Stimulated activated naive CD8-positive, alpha-beta T cell treated with anti-CD3 and anti-CD28 coated beads, Interleukin-15, amount 100 ng/mL, for 72 hours (primary cell): ENCODE measurements at regions not wholly inside any gene's neighbourhood (a gene's known extent, or its start where the extent isn't known, plus 50 kb on each side); places are given as distances from the start of the nearest gene placed in this dataset.
A peak's percentile ranks its signal among the peaks of the same experiment; 100 is the strongest.

ENCODE experiments used
- ATAC-seq: fragments of 150-1000 bp; cut with Tn5 transposase; 2 replicates; pipeline ENCODE4 v1.10.0; 2021; ENCODE audit warnings: mild to moderate bottlenecking, moderate library complexity
- DNase-seq, 2 donors: peaks; one replicate each; pipeline ENCODE4 v3.0.0; 2021 to 2022
- H3K27ac Mint-ChIP-seq, 2 donors: one replicate each; pipeline ENCODE4 v1.8.0; 2022; ENCODE audit warnings: mild to moderate bottlenecking in 2 of 2, mixed read lengths in 2 of 2, moderate library complexity in 2 of 2
- H3K27me3 Mint-ChIP-seq: one replicate; pipeline ENCODE4 v1.8.0; 2022; ENCODE audit warnings: mixed read lengths
- H3K4me1 Mint-ChIP-seq: one replicate; pipeline ENCODE4 v1.8.0; 2022; ENCODE audit warnings: mild to moderate bottlenecking, mixed read lengths
- H3K4me3 Mint-ChIP-seq, 2 donors: one replicate each; pipeline ENCODE4 v1.8.0; 2022; ENCODE audit warnings: mild to moderate bottlenecking in 2 of 2, mixed read lengths in 2 of 2, moderate library complexity in 1 of 2
- H3K9me3 Mint-ChIP-seq, 2 donors: one replicate each; pipeline ENCODE4 v1.8.0; 2022; ENCODE audit warnings: mixed read lengths in 2 of 2

DNA sequence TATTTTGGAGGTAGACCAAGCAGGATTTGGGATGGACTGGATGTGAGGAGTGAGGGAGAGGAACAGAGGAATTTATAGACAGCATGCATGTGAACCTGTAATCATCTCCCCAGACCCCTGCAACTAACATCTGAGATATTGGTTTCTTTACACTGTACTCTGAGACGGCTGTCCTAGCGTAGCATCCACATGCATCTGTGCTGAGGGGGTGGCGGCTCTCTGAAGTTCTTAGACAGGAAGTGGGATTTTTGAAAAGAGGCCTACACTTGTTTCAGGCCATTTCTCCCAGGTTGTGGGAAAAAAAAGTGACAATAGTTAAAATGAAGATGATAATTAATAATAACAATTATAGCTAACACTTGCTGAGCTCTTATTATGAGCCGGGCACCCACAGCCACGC is 150.2 kb upstream of the GATA6 start:
- peaks cover under 1% of the 10 kb centered on the region in 2 donors for H3K9me3 Mint-ChIP-seq
- no peak for ATAC-seq
- H3K27me3 Mint-ChIP-seq, result no peaks in the 10 kb centered on the region
- H3K4me1 Mint-ChIP-seq, result no peaks in the 10 kb centered on the region
- no peak for DNase-seq
- no peak overlapping the region for H3K4me3 Mint-ChIP-seq
- H3K27ac Mint-ChIP-seq, result no peak overlapping the region

DNA sequence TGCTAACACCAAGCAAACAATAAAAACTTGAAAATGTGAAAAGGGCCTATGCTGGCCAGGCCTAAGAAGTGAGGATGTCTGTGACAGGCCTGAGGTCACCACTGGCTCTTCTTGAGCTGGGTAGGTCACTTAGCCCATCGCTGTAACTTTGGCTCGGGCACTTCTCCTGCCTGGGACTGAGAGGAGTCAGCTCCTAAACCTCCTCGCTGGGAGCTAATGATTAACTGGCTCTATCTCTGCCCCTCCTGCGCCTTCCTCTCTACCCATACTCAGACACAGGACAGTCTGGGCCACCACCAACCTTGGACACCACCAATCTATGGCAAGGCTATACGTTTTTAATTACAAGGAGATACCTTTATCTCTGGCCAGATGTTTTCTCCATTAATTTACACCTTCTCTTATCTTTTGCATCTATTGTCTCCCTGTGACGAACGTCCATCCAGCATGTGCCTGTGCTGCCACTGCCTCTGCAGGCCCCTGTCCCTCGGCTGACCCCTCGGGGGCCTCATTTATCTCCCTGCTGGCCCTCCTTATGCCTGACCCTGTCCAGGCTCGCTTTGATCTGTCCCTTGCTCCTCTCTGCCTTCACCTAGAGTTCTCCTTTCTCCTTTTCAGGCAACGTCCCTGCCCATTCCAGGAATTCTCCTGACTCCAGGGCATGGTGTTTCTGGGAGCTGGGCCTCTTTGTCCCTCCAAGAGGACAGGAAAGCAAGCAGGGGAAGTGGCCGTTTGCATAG is 149.1 kb upstream of the GATA6 start:
- DNase-seq, result no peak
- H3K4me3 Mint-ChIP-seq, result no peak overlapping the region
- no peaks in the 10 kb centered on the region for H3K27me3 Mint-ChIP-seq
- peak overlapping the region in 1 of 2 donors; percentile 71 for H3K27ac Mint-ChIP-seq
- H3K4me1 Mint-ChIP-seq, result no peaks in the 10 kb centered on the region
- no peaks in the 10 kb centered on the region for H3K9me3 Mint-ChIP-seq
- no peak for ATAC-seq

DNA sequence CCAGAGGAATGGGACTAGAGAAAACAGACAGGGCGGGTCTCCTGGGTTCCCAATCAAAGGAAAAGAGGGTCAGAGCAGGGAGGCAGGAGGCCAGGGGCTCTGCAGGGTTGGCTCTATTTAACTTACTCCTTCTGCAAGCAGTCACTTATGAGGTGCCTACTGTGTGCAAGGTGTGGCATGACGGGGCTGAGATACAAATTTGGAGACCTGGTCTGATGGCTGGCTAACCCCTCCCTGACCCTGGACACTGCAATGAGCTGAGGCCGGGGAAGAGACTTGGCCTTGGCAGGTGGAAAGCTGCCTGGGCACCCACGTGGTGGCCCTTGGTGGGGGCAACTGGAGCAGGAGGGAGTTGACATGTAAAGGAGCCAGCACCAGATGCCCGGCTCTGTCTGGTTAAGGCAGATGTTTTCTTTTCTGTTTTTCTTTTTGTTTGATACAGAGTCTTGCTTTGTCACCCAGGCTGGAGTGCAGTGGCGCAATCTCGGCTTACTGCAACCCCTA is 148.5 kb upstream of the GATA6 start:
- no peaks in the 10 kb centered on the region for H3K9me3 Mint-ChIP-seq
- no peak overlapping the region for H3K4me3 Mint-ChIP-seq
- ATAC-seq (no peak), DNase-seq (no peak)
- no peak overlapping the region for H3K27ac Mint-ChIP-seq
- H3K27me3 Mint-ChIP-seq, result no peaks in the 10 kb centered on the region
- H3K4me1 Mint-ChIP-seq, result no peaks in the 10 kb centered on the region

DNA sequence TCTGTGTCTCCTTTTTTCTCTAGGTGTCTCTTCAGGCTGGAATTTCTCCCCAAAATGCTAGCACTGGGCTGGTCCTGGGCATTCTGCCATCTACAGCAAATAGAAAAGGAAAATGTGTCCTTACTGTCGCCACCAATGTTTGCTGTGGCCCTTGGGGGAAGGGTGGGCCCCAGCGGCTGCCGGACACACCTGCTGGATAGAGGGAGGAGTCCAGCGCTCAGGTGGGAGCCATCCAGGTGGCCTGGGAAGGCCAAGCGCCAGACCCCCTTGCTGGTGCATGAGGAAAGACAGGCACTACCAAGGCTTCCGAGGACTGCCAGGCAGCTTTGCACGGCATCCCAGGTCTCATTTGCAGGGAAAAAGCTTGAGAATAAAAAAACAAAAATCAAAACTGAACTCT is 147.7 kb upstream of the GATA6 start:
- no peaks in the 10 kb centered on the region for H3K9me3 Mint-ChIP-seq
- no peak for ATAC-seq

DNA sequence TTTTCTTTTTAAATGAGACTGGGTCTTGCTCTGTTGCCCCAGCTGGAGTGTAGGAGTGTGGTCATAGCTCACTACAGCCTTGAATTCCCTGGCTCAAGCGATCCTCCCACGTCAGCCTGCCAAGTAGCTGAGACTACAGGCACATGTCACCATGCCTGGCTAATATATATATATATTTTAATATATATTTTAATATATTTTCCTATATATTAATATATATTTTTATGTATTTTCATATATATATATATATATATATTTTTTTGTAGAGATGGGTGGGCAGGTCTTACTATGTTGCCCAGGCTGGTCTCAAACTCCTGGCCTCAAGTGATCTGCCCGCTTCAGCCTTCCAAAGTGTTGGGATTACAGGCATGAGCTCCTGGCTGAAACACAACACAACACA is 144.5 kb upstream of the GATA6 start:
- no peak for DNase-seq
- no peaks in the 10 kb centered on the region for H3K27me3 Mint-ChIP-seq
- ATAC-seq, result no peak
- H3K9me3 Mint-ChIP-seq, result no peaks in the 10 kb centered on the region
- no peak overlapping the region for H3K4me3 Mint-ChIP-seq
- no peak overlapping the region for H3K27ac Mint-ChIP-seq
- no peaks in the 10 kb centered on the region for H3K4me1 Mint-ChIP-seq

More for the DNA sequence above, 147.7 kb upstream of the GATA6 start:
- H3K27me3 Mint-ChIP-seq, result no peaks in the 10 kb centered on the region
- no peak overlapping the region for H3K27ac Mint-ChIP-seq
- no peaks in the 10 kb centered on the region for H3K4me1 Mint-ChIP-seq
- no peak for DNase-seq
- no peak overlapping the region for H3K4me3 Mint-ChIP-seq

DNA sequence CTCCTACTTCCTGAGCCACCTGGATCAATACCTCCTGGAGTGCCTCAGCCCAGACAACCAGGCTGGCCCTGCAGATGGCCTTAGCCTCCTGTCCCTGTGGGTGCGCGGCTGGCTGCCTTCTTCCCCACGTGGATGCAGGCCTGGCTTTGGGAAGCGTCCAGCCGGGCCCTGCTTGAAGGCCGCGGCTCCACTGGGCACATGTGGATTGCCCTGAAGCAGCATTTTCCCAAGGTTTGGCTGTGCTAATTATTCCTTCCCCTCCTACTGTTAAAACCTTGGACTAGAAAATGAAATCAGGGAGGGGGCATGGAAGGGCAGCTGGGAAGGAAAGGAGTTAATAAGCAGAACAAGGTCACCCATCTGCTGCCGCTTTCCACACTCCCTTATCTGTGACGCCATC is 143.0 kb upstream of the GATA6 start:
- no peaks in the 10 kb centered on the region for H3K27me3 Mint-ChIP-seq
- H3K4me3 Mint-ChIP-seq, result no peak overlapping the region
- H3K4me1 Mint-ChIP-seq, result no peaks in the 10 kb centered on the region
- peaks cover 0 to 5% of the 10 kb centered on the region in 2 donors for H3K9me3 Mint-ChIP-seq
- DNase-seq (no peak), ATAC-seq (no peak)
- H3K27ac Mint-ChIP-seq, result no peak overlapping the region

DNA sequence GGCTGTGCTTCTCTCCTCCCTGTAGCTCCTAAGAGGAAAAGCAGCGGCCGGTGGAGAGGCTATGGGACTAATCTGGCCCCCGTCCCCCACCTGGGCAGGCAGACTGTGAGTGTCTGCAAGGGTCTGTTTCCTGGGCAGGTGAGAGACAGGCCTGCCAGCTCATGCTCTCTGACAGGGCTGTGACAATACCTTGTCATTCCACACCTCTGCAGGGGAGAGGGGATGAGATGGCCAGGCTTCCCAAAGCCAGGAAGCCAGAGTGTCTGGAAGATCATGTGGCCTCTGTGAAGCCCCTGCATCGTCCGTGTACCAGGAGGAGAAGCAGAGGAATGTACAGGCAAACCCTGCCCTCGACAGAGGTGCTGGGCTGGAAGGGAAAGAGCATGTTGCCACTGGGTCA is 142.5 kb upstream of the GATA6 start:
- Mint-ChIP-seq H3K9me3 (peaks cover 0 to 5% of the 10 kb centered on the region in 2 donors), H3K27ac (no peak overlapping the region), H3K4me1 (no peaks in the 10 kb centered on the region), H3K4me3 (no peak overlapping the region), H3K27me3 (no peaks in the 10 kb centered on the region)
- DNase-seq (no peak), ATAC-seq (no peak)

DNA sequence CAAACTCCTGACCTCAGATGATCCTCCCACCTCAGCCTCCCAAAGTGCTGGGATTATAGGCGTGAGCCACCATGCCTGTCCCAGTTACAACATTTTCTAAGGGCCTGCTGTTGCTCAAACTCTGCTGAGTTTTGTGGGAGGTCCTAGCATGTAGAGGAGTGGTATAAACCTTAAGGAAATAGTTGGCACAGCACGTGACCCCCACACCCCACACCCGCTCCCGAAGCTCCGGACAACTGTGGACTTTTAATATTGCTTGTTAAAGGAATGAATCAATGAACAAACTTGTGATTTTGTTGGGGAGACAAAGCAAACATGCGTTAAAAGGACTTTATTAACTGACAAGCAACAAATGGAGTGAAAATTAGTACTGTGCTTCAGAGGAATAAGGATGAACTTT is 137.8 kb upstream of the GATA6 start:
- DNase-seq, result no peak
- ATAC-seq, result no peak
- H3K27ac Mint-ChIP-seq, result no peak overlapping the region
- H3K4me1 Mint-ChIP-seq, result no peaks in the 10 kb centered on the region
- H3K9me3 Mint-ChIP-seq, result peaks cover 0 to 5% of the 10 kb centered on the region in 2 donors
- H3K4me3 Mint-ChIP-seq, result no peak overlapping the region
- H3K27me3 Mint-ChIP-seq, result no peaks in the 10 kb centered on the region

DNA sequence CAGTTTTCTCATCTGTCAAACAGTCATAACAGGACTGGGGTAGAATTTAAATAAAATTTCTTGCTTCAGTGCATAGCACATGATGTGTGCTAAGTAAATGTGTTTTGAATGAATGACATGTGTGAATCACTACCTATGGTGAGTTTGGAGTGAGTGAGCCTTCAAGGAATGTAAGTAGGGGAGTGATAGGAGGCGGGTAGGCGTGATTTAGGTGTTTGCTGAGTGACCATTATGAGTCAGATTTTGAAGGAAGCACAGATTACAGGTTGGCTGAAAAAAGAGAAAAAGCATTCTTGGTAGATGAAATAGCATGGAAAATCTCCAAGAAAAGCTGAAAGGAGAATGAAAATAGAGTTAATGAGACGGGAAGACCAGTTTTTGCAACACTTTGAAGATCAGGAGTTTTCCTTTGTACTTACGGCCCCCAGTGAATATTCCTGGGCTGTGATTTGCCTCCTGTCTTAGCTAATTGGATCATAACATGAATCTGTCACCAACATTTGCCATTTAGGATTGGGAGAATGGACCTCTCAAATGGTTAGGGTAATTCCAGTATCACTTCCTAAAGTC is 136.9 kb upstream of the GATA6 start:
- Mint-ChIP-seq H3K27me3 (no peaks in the 10 kb centered on the region), H3K4me3 (no peak overlapping the region), H3K27ac (no peak overlapping the region), H3K4me1 (no peaks in the 10 kb centered on the region), H3K9me3 (peaks cover 0 to 5% of the 10 kb centered on the region in 2 donors)
- ATAC-seq, result no peak
- DNase-seq, result no peak

DNA sequence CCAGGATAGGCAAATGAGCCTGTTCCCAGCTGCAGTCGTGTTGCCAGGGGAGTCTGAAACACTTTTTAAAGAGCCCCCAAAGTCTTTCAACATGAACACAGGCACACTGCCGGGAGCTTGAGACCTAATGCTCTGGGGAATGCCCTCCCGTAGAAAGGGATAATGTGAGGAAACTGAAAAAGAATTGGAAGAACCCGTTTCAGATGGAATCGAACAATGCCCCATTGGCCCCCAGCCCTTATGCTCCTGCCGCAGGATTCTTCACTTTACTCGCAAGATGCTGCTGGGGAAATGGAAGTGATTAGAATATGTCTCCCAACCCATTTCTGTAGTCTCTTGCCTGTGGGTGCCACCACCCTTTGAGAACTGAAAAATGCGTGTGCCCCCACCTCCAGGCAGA is 136.3 kb upstream of the GATA6 start:
- H3K27me3 Mint-ChIP-seq, result no peaks in the 10 kb centered on the region
- H3K4me1 Mint-ChIP-seq, result no peaks in the 10 kb centered on the region
- no peak overlapping the region for H3K27ac Mint-ChIP-seq
- DNase-seq (no peak), ATAC-seq (no peak)
- H3K4me3 Mint-ChIP-seq, result no peak overlapping the region
- peaks cover 0 to 5% of the 10 kb centered on the region in 2 donors for H3K9me3 Mint-ChIP-seq

DNA sequence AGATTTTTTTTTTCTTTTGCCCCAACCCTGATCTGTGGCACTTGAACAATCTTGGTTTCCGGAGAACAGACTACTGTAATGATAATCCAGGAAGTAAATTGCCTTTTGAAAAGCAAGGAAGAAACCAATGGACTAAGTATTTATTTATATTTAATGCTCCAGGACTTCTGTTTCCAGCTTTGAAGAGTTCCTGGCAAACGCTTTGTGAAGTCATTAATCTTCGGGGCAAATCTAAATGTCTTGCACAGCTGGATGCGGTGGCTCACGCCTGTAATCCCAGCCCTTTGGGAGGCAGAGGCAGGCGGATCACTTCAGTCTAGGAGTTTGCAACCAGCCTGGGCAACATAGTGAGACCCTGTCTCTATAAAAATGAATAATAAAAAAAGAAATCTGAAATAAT is 135.1 kb upstream of the GATA6 start:
- ATAC-seq, result no peak
- Mint-ChIP-seq H3K27me3 (no peaks in the 10 kb centered on the region), H3K4me1 (no peaks in the 10 kb centered on the region), H3K9me3 (peaks cover 0 to 5% of the 10 kb centered on the region in 2 donors), H3K27ac (no peak overlapping the region), H3K4me3 (no peak overlapping the region)
- DNase-seq, result no peak

DNA sequence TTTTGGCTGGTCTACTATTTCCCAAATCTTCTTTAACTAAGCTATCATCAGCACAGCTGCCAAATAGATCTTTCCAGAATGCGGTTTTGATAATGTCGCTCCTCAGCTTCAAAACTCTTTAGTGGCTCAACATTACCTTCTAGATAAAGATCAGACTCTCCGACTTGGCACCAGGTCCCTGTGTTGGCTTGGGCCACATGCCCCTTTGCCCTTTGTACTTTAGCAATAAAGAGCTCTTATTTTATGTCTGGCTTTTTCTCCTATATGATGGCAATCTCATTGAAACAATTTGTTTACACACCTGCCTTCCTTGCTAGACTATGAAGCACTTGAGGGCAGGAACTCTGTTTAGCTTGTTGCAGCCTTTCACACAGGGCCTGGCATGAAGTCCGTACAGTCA is 128.9 kb upstream of the GATA6 start:
- peaks cover 9% of the 10 kb centered on the region for H3K27me3 Mint-ChIP-seq
- no peak for ATAC-seq

DNA sequence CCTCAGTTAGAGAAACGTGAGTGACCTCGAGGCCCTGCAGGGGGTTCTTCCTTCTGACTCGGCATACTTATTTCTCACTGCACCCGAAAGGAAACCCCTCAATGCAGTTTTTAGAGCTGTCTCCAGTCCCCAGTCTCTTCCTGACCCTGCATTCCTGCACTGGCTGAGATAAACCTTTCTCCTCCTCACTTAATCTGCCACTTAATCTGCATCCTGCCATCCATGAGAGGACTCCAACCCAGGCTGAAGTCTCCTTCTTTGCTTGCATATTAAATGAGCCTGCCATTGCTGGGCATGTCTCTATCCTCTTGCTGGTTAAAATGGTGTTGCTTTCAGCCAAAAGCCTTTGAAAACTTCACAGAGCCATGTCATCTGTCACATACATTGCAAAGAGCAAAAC is 125.6 kb upstream of the GATA6 start:
- Mint-ChIP-seq H3K27ac (no peak overlapping the region), H3K4me1 (no peaks in the 10 kb centered on the region), H3K4me3 (no peak overlapping the region), H3K9me3 (no peaks in the 10 kb centered on the region), H3K27me3 (peaks cover 9% of the 10 kb centered on the region)
- DNase-seq, result no peak
- ATAC-seq, result no peak

More for the DNA sequence above, 128.9 kb upstream of the GATA6 start:
- H3K9me3 Mint-ChIP-seq, result no peaks in the 10 kb centered on the region
- no peak overlapping the region for H3K4me3 Mint-ChIP-seq
- no peak for DNase-seq
- no peak overlapping the region for H3K27ac Mint-ChIP-seq
- no peaks in the 10 kb centered on the region for H3K4me1 Mint-ChIP-seq

DNA sequence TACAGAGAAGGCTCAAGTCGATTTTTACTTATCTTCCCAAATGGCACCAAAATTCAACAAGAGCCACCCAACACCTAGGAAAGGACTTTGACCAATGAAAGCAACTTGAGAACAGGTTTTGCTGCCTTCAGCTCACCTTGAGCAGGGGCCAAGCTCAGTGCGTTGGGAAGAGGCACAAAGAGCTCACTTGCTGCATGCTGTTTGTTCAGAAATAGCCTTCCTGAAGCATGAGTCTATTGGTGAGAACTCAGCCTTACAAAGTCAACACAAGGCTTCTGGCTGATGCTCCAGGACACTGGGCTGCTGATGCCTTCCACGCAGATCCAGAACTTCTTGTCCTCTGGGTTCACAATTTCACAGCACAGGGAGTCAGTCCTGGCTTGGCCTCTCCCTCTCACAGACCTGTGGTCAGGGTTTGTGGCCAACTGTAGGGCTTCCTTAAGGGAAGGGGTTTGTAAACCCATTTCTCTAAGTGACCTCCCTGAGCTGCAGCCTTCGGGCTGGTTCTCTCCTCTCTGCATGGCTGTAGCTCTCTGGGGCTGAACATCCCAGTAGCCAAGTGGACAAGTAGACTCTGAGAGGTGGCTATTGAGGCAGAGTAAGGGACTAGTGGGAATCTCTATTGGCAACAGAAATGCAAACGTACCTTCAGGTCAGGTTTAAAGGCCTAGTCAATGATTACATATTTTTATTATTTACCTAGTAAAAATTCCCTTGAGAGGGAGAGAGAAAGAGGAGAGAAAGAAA is 124.7 kb upstream of the GATA6 start:
- ATAC-seq (no peak), DNase-seq (no peak)
- Mint-ChIP-seq H3K27ac (peak overlapping the region in 1 of 2 donors; percentile 81), H3K4me1 (no peaks in the 10 kb centered on the region), H3K4me3 (no peak overlapping the region), H3K9me3 (no peaks in the 10 kb centered on the region), H3K27me3 (peaks cover 9% of the 10 kb centered on the region)

DNA sequence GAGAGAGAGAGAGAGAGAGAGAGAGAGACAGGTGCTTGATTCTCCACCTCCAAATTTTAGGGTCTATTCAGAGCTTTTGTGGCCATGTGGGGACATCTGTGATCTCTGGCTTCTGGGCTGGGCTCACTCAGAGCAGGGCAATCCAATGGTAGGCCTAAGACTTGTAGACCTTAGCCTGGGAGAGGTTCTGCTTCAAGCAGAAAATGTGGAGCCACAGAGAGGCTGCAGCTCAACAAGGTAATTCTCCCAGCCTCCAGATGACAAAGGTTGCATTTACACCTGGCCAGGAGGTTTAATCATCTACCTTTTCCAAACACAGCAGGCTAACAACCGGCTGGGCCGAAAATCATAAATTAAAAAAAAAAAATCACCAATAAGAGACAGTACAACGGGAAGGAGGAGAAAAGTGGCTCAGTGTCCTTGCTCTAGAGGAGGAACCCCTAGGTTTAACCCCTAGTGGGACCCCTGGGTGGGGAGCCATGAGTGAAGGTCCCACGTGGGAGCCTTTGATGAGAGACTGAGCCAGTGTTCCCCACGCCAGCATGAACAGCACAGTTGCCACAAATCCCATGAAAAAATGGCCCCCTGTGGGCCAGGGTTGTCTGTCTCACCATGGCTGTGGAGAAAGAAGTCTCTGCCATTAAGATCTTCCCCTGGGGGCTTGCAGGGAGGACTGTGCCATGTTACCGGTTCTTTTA is 124.0 kb upstream of the GATA6 start:
- DNase-seq, result no peak
- H3K27me3 Mint-ChIP-seq, result peaks cover 9% of the 10 kb centered on the region
- H3K4me1 Mint-ChIP-seq, result no peaks in the 10 kb centered on the region
- H3K4me3 Mint-ChIP-seq, result no peak overlapping the region
- no peak for ATAC-seq
- H3K9me3 Mint-ChIP-seq, result no peaks in the 10 kb centered on the region
- peak overlapping the region in 1 of 2 donors; percentile 81 for H3K27ac Mint-ChIP-seq

DNA sequence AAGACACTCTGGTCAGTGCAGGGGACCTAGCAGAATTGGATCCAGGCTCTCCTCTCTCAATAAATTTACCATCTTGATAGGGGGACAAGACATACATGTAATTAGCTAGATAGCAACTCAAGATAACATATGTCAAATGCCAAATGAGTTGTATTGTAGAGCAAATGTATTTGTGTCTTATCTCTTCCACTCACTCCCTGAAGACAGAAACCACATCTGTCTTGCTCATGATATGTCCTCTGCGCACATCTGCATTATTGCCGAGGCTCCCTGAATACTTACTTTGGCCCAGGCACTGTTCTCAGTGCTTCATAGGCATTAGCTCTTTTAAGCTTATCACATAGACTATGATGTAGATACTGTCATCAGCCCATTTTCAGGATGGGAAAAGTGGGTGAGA is 122.9 kb upstream of the GATA6 start:
- no peak for DNase-seq
- H3K27me3 Mint-ChIP-seq, result peaks cover 9% of the 10 kb centered on the region
- H3K27ac Mint-ChIP-seq, result no peak overlapping the region
- no peaks in the 10 kb centered on the region for H3K9me3 Mint-ChIP-seq
- no peak overlapping the region for H3K4me3 Mint-ChIP-seq
- H3K4me1 Mint-ChIP-seq, result no peaks in the 10 kb centered on the region
- no peak for ATAC-seq
